Right cardiac atrium (tissue), 5 donors: ENCODE measurements at regions not wholly inside any gene's neighbourhood (a gene's known extent, or its start where the extent isn't known, plus 50 kb on each side); places are given as distances from the start of the nearest gene placed in this dataset.

Experiments
- ATAC-seq, 2 donors: fragments of 200-7000 bp; cut with Tn5 transposase; one replicate each; pipeline versions ENCODE4 v1.8.0 to v1.9.1; 2020; ENCODE audit warnings: moderate library complexity in 2 of 2, mild to moderate bottlenecking in 1 of 2
- DNase-seq, 3 donors: peaks; one replicate each; pipeline ENCODE4 v3.0.0-alpha.2; 2020
- H3K27ac ChIP-seq: one replicate; pipeline ENCODE4 v1.5.1; 2013; ENCODE audit warnings: mild to moderate bottlenecking, low read length, control low read depth, moderate library complexity
- H3K27me3 ChIP-seq: one replicate; pipeline ENCODE4 v1.6.1; 2013; ENCODE audit not compliant: control insufficient read depth, insufficient read depth
- H3K4me1 ChIP-seq: one replicate; pipeline ENCODE4 v1.6.1; 2013; ENCODE audit warnings: low read length; ENCODE audit not compliant: control insufficient read depth, insufficient read depth
- H3K4me3 ChIP-seq: one replicate; pipeline ENCODE4 v1.5.1; 2013; ENCODE audit warnings: low read length, control low read depth
- H3K9me3 ChIP-seq: one replicate; pipeline ENCODE4 v1.6.1; 2013; ENCODE audit warnings: low read length; ENCODE audit not compliant: control insufficient read depth
- WGBS: extraction: QIAGEN DNeasy Blood & Tissue Kit; methylation state at CpG from one replicate; pipeline ENCODE4 v1.1.7; 2013; 5-methylcytosine and 5-hydroxymethylcytosine counted together
- intact Hi-C, 4 donors: fragments of 100-400 bp; cut with DNase I; formaldehyde crosslinking; loops; one replicate each; pipeline versions ENCODE4 v1.11.0 to v1.14.0; 2022 to 2023
- donor health status: healthy with polysubstance abuse.
- donor health status: DM: no; HTN: yes; CAD: no.
- donor health status: DM: no; HTN: no; CAD: no.
- donor health status: DM: no; HTN: yes; CAD: no; lungs with severe emphysema.
- donor health status: DM: yes; HTN: yes; CAD: no.

GRCh38 chr19:29118389-29118788 lies 94.6 kb downstream of the UQCRFS1 start:
- WGBS, result 29% methylated on average over 3 of the region's 3 CpGs
- intact Hi-C loops, result no loop called here
- ATAC-seq, result no peak

GRCh38 chr19:29117926-29118325 lies 95.0 kb downstream of the UQCRFS1 start:
- WGBS, result 27% methylated on average over 7 of the region's 7 CpGs
- Histone ChIP-seq H3K9me3 (no peaks in the 10 kb centered on the region), H3K4me3 (no peak overlapping the region), H3K27ac (no peak overlapping the region), H3K27me3 (no peaks in the 10 kb centered on the region), H3K4me1 (no peaks in the 10 kb centered on the region)
- no peak for DNase-seq
- intact Hi-C loops, result no loop called here
- no peak for ATAC-seq

More at GRCh38 chr19:29118389-29118788, 94.6 kb downstream of the UQCRFS1 start:
- DNase-seq, result no peak
- Histone ChIP-seq H3K9me3 (no peaks in the 10 kb centered on the region), H3K27ac (no peak overlapping the region), H3K27me3 (no peaks in the 10 kb centered on the region), H3K4me3 (no peak overlapping the region), H3K4me1 (no peaks in the 10 kb centered on the region)

- intact Hi-C loops, result no loop called here
- ATAC-seq (no peak), DNase-seq (no peak)
- 84% methylated on average over 1 of the region's 1 CpG for WGBS
- Histone ChIP-seq H3K27ac (no peak overlapping the region), H3K27me3 (no peaks in the 10 kb centered on the region), H3K4me1 (no peaks in the 10 kb centered on the region), H3K9me3 (no peaks in the 10 kb centered on the region), H3K4me3 (no peak overlapping the region)
These were observed 97.8 kb downstream of the UQCRFS1 start for GRCh38 chr19:29115181-29115580.

- DNase-seq (no peak), ATAC-seq (no peak)
- WGBS, result 84% methylated on average over 9 of the region's 9 CpGs
- H3K9me3 ChIP-seq, result no peaks in the 10 kb centered on the region
- no peak overlapping the region for H3K4me3 ChIP-seq
- no peak overlapping the region for H3K27ac ChIP-seq
- no peaks in the 10 kb centered on the region for H3K27me3 ChIP-seq
- H3K4me1 ChIP-seq, result no peaks in the 10 kb centered on the region
- intact Hi-C loops, result no loop called here
These were observed 99.1 kb downstream of the UQCRFS1 start for GRCh38 chr19:29113838-29114237.

GRCh38 chr19:29111576-29111975 lies 101.4 kb downstream of the UQCRFS1 start:
- DNase-seq (no peak), ATAC-seq (no peak)
- Histone ChIP-seq H3K4me1 (no peaks in the 10 kb centered on the region), H3K9me3 (no peaks in the 10 kb centered on the region), H3K27me3 (no peaks in the 10 kb centered on the region), H3K27ac (no peak overlapping the region), H3K4me3 (no peak overlapping the region)
- WGBS, result 61% methylated on average over 6 of the region's 6 CpGs
- intact Hi-C loops, result no loop called here

- Histone ChIP-seq H3K4me1 (no peaks in the 10 kb centered on the region), H3K27me3 (no peaks in the 10 kb centered on the region), H3K4me3 (no peak overlapping the region), H3K9me3 (no peaks in the 10 kb centered on the region), H3K27ac (no peak overlapping the region)
- WGBS, result 55% methylated on average over 6 of the region's 6 CpGs
- no peak for ATAC-seq
- intact Hi-C loops, result no loop called here
- DNase-seq, result no peak
These were observed 105.1 kb downstream of the UQCRFS1 start for GRCh38 chr19:29107831-29108230.

- no peaks in the 10 kb centered on the region for H3K27me3 ChIP-seq
These were observed 106.5 kb downstream of the UQCRFS1 start for GRCh38 chr19:29106346-29106885.

GRCh38 chr19:29105629-29106292 lies 107.2 kb downstream of the UQCRFS1 start:
- H3K27ac ChIP-seq, result no peak overlapping the region
- DNase-seq, result no peak
- H3K27me3 ChIP-seq, result no peaks in the 10 kb centered on the region
- WGBS, result 63% methylated on average over 11 of the region's 11 CpGs
- intact Hi-C loops, result no loop called here
- H3K4me1 ChIP-seq, result no peaks in the 10 kb centered on the region
- H3K4me3 ChIP-seq, result no peak overlapping the region
- ATAC-seq, result no peak
- no peaks in the 10 kb centered on the region for H3K9me3 ChIP-seq

More at GRCh38 chr19:29106346-29106885, 106.5 kb downstream of the UQCRFS1 start:
- 83% methylated on average over 7 of the region's 7 CpGs for WGBS
- Histone ChIP-seq H3K9me3 (no peaks in the 10 kb centered on the region), H3K4me3 (no peak overlapping the region), H3K4me1 (no peaks in the 10 kb centered on the region), H3K27ac (no peak overlapping the region)
- DNase-seq, result no peak
- no peak for ATAC-seq
- intact Hi-C loops, result no loop called here

- Histone ChIP-seq H3K27me3 (no peaks in the 10 kb centered on the region), H3K4me3 (no peak overlapping the region), H3K4me1 (no peaks in the 10 kb centered on the region), H3K9me3 (no peaks in the 10 kb centered on the region), H3K27ac (no peak overlapping the region)
- 89% methylated on average over 10 of the region's 10 CpGs for WGBS
- DNase-seq, result no peak
- no peak for ATAC-seq
- intact Hi-C loops, result no loop called here
These were observed 108.2 kb downstream of the UQCRFS1 start for GRCh38 chr19:29104605-29105241.

GRCh38 chr19:29098863-29099481 lies 114.0 kb downstream of the UQCRFS1 start:
- Histone ChIP-seq H3K27ac (peak overlapping the region; percentile 49), H3K9me3 (no peaks in the 10 kb centered on the region), H3K4me1 (no peaks in the 10 kb centered on the region), H3K27me3 (no peaks in the 10 kb centered on the region), H3K4me3 (no peak overlapping the region)
- intact Hi-C loops, result no loop called here
- ATAC-seq (peak; percentile 95 to 97), DNase-seq (peak; percentile 82 to 90 (median 84))
- WGBS, result 61% methylated on average over 10 of the region's 10 CpGs

GRCh38 chr19:29098091-29098490 lies 114.9 kb downstream of the UQCRFS1 start:
- no peaks in the 10 kb centered on the region for H3K27me3 ChIP-seq
- H3K4me3 ChIP-seq, result no peak overlapping the region
- no peaks in the 10 kb centered on the region for H3K4me1 ChIP-seq
- H3K27ac ChIP-seq, result no peak overlapping the region
- ATAC-seq, result no peak
- no peak for DNase-seq
- H3K9me3 ChIP-seq, result no peaks in the 10 kb centered on the region
- WGBS, result 70% methylated on average over 8 of the region's 8 CpGs
- intact Hi-C loops, result no loop called here
